22Rv1 (cell line): ENCODE measurements at regions not wholly inside any gene's neighbourhood (a gene's known extent, or its start where the extent isn't known, plus 50 kb on each side); places are given as distances from the start of the nearest gene placed in this dataset.

Experiments
- CTCF ChIP-seq: fragments of 450-650 bp; IDR thresholded peaks from 2 replicates; pipeline ENCODE4 v1.5.1; 2017; ENCODE audit warnings: mild to moderate bottlenecking
- ZFX ChIP-seq: fragments of 450-650 bp; IDR thresholded peaks from 2 replicates; pipeline ENCODE4 v1.6.1; 2017; ENCODE audit warnings: antibody characterized with exemption, borderline replicate concordance

GRCh38 chr6:2508071-2508470, 242.7 kb downstream of the MYLK4 start:
- no peak for TF ChIP-seq CTCF
- TF ChIP-seq ZFX = no peak
